Neural cell (in vitro differentiated cells): ENCODE measurements at regions not wholly inside any gene's neighbourhood (a gene's known extent, or its start where the extent isn't known, plus 50 kb on each side); places are given as distances from the start of the nearest gene placed in this dataset.

Experiments used
- CTCF ChIP-seq: fragments of 450-650 bp; IDR thresholded peaks from 2 replicates; pipeline ENCODE4 v1.5.1; 2014; ENCODE audit warnings: antibody characterized with exemption, mild to moderate bottlenecking, moderate library complexity; ENCODE audit not compliant: poor library complexity, severe bottlenecking
- EP300 ChIP-seq: fragments of 450-650 bp; conservative IDR thresholded peaks from 2 replicates; pipeline ENCODE4 v1.6.1; 2014; ENCODE audit warnings: antibody characterized with exemption, mild to moderate bottlenecking, moderate library complexity; ENCODE audit not compliant: poor library complexity, severe bottlenecking
- EZH2 ChIP-seq: fragments of 200-600, 300-800 bp; shearing (Covaris generic), sonication (generic); IDR thresholded peaks from 2 replicates; pipeline ENCODE4 v1.6.1; 2014; ENCODE audit warnings: antibody characterized with exemption, low read length, borderline replicate concordance, mild to moderate bottlenecking; ENCODE audit not compliant: insufficient read depth, poor library complexity, severe bottlenecking
- MXI1 ChIP-seq: fragments of 450-650 bp; conservative IDR thresholded peaks from 2 replicates; pipeline ENCODE4 v1.6.1; 2014; ENCODE audit warnings: antibody characterized with exemption, mild to moderate bottlenecking; ENCODE audit not compliant: poor library complexity, severe bottlenecking
- POLR2AphosphoS5 ChIP-seq: IDR thresholded peaks from 2 replicates; pipeline ENCODE4 v1.6.1; 2012
- RAD21 ChIP-seq: fragments of 450-650 bp; conservative IDR thresholded peaks from 2 replicates; pipeline ENCODE4 v1.6.1; 2014; ENCODE audit warnings: antibody characterized with exemption, mild to moderate bottlenecking, moderate library complexity
- REST ChIP-seq: IDR thresholded peaks from 2 replicates; pipeline ENCODE4 v1.6.1; 2012; ENCODE audit warnings: borderline replicate concordance
- SMC3 ChIP-seq: fragments of 450-650 bp; conservative IDR thresholded peaks from 2 replicates; pipeline ENCODE4 v1.6.1; 2014; ENCODE audit warnings: antibody characterized with exemption, mild to moderate bottlenecking, moderate library complexity; ENCODE audit not compliant: poor library complexity
- TAF1 ChIP-seq: IDR thresholded peaks from 2 replicates; pipeline ENCODE4 v1.6.1; 2012; ENCODE audit warnings: low read depth

GRCh38 chr7:68911754-68912153 lies 686.5 kb upstream of the AUTS2 start:
- TF ChIP-seq SMC3 (no peak), CTCF (no peak), RAD21 (no peak), POLR2AphosphoS5 (no peak), MXI1 (no peak), REST (no peak), EZH2 (no peak), EP300 (no peak), TAF1 (no peak)
